H9 (cell line): ENCODE measurements at regions not wholly inside any gene's neighbourhood (a gene's known extent, or its start where the extent isn't known, plus 50 kb on each side); places are given as distances from the start of the nearest gene placed in this dataset.

Experiments
- DNase-seq: peaks from one replicate; pipeline ENCODE4 v3.0.0-alpha.2; 2017
- H2AFZ ChIP-seq: one replicate; pipeline ENCODE4 v1.6.1; 2013; ENCODE audit warnings: mild to moderate bottlenecking, low read length, control low read depth, moderate library complexity
- H2AK5ac ChIP-seq: 2 replicates; pipeline ENCODE4 v1.6.1; 2013; ENCODE audit warnings: low read length, control low read depth, mixed read lengths; ENCODE audit not compliant: insufficient read length
- H2BK120ac ChIP-seq: one replicate; pipeline ENCODE4 v1.6.1; 2013; ENCODE audit warnings: low read depth, mild to moderate bottlenecking, low read length, control low read depth, inconsistent platforms; ENCODE audit not compliant: poor library complexity, severe bottlenecking
- H2BK12ac ChIP-seq: 2 replicates; pipeline ENCODE4 v1.6.1; 2013; ENCODE audit warnings: low read length, control low read depth, mixed read lengths, low read depth; ENCODE audit not compliant: insufficient read length
- H2BK15ac ChIP-seq: 2 replicates; pipeline ENCODE4 v1.6.1; 2013; ENCODE audit warnings: low read depth, low read length, control low read depth
- H2BK20ac ChIP-seq: one replicate; pipeline ENCODE4 v1.6.1; 2013; ENCODE audit warnings: low read depth, mild to moderate bottlenecking, low read length, control low read depth, inconsistent platforms; ENCODE audit not compliant: poor library complexity, severe bottlenecking
- H2BK5ac ChIP-seq: 2 replicates; pipeline ENCODE4 v1.6.1; 2013; ENCODE audit warnings: low read length, control low read depth, mixed read lengths; ENCODE audit not compliant: insufficient read length
- H3K14ac ChIP-seq: 2 replicates; pipeline ENCODE4 v1.6.1; 2013; ENCODE audit warnings: low read length, control low read depth; ENCODE audit not compliant: insufficient read depth
- H3K18ac ChIP-seq: 2 replicates; pipeline ENCODE4 v1.6.1; 2013; ENCODE audit warnings: low read depth, mild to moderate bottlenecking, mixed read lengths, low read length, control low read depth; ENCODE audit not compliant: insufficient read length
- H3K23ac ChIP-seq: 2 replicates; pipeline ENCODE4 v1.6.1; 2013; ENCODE audit warnings: low read length, control low read depth, mixed read lengths, low read depth; ENCODE audit not compliant: insufficient read length
- H3K23me2 ChIP-seq: 2 replicates; pipeline ENCODE4 v1.6.1; 2013; ENCODE audit warnings: low read depth, mild to moderate bottlenecking, mixed read lengths, low read length, control low read depth; ENCODE audit not compliant: insufficient read length, poor library complexity, severe bottlenecking
- H3K27ac ChIP-seq: 2 replicates; pipeline ENCODE4 v1.5.1; 2013; ENCODE audit warnings: low read length, control low read depth, mixed read lengths, low read depth; ENCODE audit not compliant: insufficient read length
- H3K27me3 ChIP-seq: 2 replicates; pipeline ENCODE4 v1.6.1; 2013; ENCODE audit warnings: low read length, control low read depth, inconsistent platforms; ENCODE audit not compliant: insufficient read depth
- H3K4ac ChIP-seq: 2 replicates; pipeline ENCODE4 v1.6.1; 2013; ENCODE audit warnings: low read depth, mild to moderate bottlenecking, control low read depth, inconsistent platforms, low read length, moderate library complexity
- H3K4me1 ChIP-seq: 2 replicates; pipeline ENCODE4 v1.6.1; 2013; ENCODE audit warnings: low read length, control low read depth, inconsistent platforms; ENCODE audit not compliant: insufficient read depth
- H3K4me2 ChIP-seq: 2 replicates; pipeline ENCODE4 v1.6.1; 2013; ENCODE audit warnings: low read length, control low read depth, mixed read lengths; ENCODE audit not compliant: insufficient read length, insufficient read depth
- H3K56ac ChIP-seq: 2 replicates; pipeline ENCODE4 v1.6.1; 2013; ENCODE audit warnings: low read depth, mild to moderate bottlenecking, mixed read lengths, low read length, control low read depth; ENCODE audit not compliant: insufficient read length
- H3K79me1 ChIP-seq: 2 replicates; pipeline ENCODE4 v1.6.1; 2013; ENCODE audit warnings: low read depth, mild to moderate bottlenecking, moderate library complexity, low read length, control low read depth, inconsistent platforms; ENCODE audit not compliant: insufficient read depth, poor library complexity, severe bottlenecking
- H3K79me2 ChIP-seq: 2 replicates; pipeline ENCODE4 v1.6.1; 2013; ENCODE audit warnings: low read length, control low read depth, inconsistent platforms; ENCODE audit not compliant: insufficient read depth
- H3K9ac ChIP-seq: 2 replicates; pipeline ENCODE4 v1.6.1; 2013; ENCODE audit warnings: low read length, control low read depth, mixed read lengths; ENCODE audit not compliant: insufficient read length; ENCODE audit errors: extremely low read depth
- H3K9me3 ChIP-seq: one replicate; pipeline ENCODE4 v1.6.1; 2013; ENCODE audit warnings: low read depth, low read length, inconsistent platforms; ENCODE audit not compliant: control insufficient read depth
- H3T11ph ChIP-seq: one replicate; pipeline ENCODE4 v1.6.1; 2013; ENCODE audit warnings: mild to moderate bottlenecking, low read length, control low read depth, inconsistent platforms
- H4K20me1 ChIP-seq: one replicate; pipeline ENCODE4 v1.6.1; 2013; ENCODE audit not compliant: control insufficient read depth, insufficient read length, insufficient read depth
- H4K5ac ChIP-seq: 2 replicates; pipeline ENCODE4 v1.6.1; 2013; ENCODE audit warnings: low read depth, mild to moderate bottlenecking, mixed read lengths, low read length, control low read depth; ENCODE audit not compliant: insufficient read length
- H4K8ac ChIP-seq: replicated peaks from 2 replicates; pipeline ENCODE4 v1.6.1; 2013; ENCODE audit warnings: low read length, control low read depth, mixed read lengths, low read depth; ENCODE audit not compliant: insufficient read length
- H4K91ac ChIP-seq: 2 replicates; pipeline ENCODE4 v1.6.1; 2013; ENCODE audit warnings: low read depth, mild to moderate bottlenecking, moderate library complexity, mixed read lengths, low read length, control low read depth; ENCODE audit not compliant: insufficient read length
- H3K27ac Mint-ChIP-seq, 3 experiments: 2 replicates in 2 of 3; 3 replicates in 1 of 3; pipeline ENCODE4 v1.8.0; 2020 to 2021; ENCODE audit warnings: mixed read lengths in 3 of 3, mild to moderate bottlenecking in 1 of 3, moderate library complexity in 1 of 3
- H3K27me3 Mint-ChIP-seq: 2 replicates; pipeline ENCODE4 v1.8.0; 2021; ENCODE audit warnings: low read depth, mild to moderate bottlenecking, moderate library complexity, mixed read lengths
- H3K36me3 Mint-ChIP-seq, 3 experiments: 2 replicates in 2 of 3; 3 replicates in 1 of 3; pipeline ENCODE4 v1.8.0; 2020 to 2021; ENCODE audit warnings: low read depth in 3 of 3, mixed read lengths in 3 of 3; ENCODE audit not compliant: insufficient read depth in 1 of 3
- H3K4me1 Mint-ChIP-seq, 2 experiments: 2 replicates each; pipeline ENCODE4 v1.8.0; 2020; ENCODE audit warnings: mixed read lengths in 2 of 2
- H3K4me3 Mint-ChIP-seq, 2 experiments: 2 replicates in 1 of 2; 3 replicates in 1 of 2; pipeline ENCODE4 v1.8.0; 2020 to 2021; ENCODE audit warnings: mild to moderate bottlenecking in 2 of 2, mixed read lengths in 2 of 2, moderate library complexity in 1 of 2
- H3K9me3 Mint-ChIP-seq, 2 experiments: 2 replicates in 1 of 2; 3 replicates in 1 of 2; pipeline ENCODE4 v1.8.0; 2020; ENCODE audit warnings: mild to moderate bottlenecking in 2 of 2, mixed read lengths in 2 of 2, moderate library complexity in 1 of 2
- CTCF ChIP-seq: fragments of 200-600 bp; sonication (generic); conservative IDR thresholded peaks from 3 replicates; pipeline ENCODE4 v1.8.0; 2021; ENCODE audit warnings: antibody characterized with exemption, mild to moderate bottlenecking
- WGBS: extraction: QIAGEN DNeasy Blood & Tissue Kit; methylation state at CpG from one replicate; pipeline ENCODE4 v1.1.7; 2013; ENCODE audit warnings: missing lambda C conversion rate, low lambda C conversion rate, mixed read lengths; ENCODE audit not compliant: insufficient read length; ENCODE audit errors: extremely low coverage; 5-methylcytosine and 5-hydroxymethylcytosine counted together

DNA sequence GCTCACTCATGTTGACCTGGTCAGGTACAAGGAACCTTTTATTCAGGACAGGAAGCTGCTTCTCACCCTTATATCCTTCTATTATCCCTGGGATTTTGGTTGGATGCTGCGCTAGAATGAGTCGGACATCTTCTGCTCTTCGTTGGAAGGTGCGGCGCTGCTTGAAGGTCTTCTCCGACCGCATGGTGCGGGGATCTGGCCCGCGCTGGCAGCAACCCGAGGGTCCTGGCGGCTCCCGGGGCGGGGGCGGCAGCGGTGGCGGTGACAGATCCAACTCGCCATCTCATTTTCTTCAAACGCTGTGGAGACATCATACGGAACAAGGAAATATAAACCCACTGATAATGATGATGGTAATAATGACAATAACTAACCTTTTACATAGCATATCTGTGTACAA, 126.3 kb downstream of the ATXN7L3B start:
- H3K4ac ChIP-seq: no peak overlapping the region
- H3K79me2 ChIP-seq: no peaks in the 10 kb centered on the region
- no peak overlapping the region for H3K4me2 ChIP-seq
- H2BK120ac ChIP-seq: no peak overlapping the region
- no peak overlapping the region for H2BK15ac ChIP-seq
- no peak overlapping the region for H4K8ac ChIP-seq
- no peak overlapping the region for H3K14ac ChIP-seq
- H3K4me1 ChIP-seq: no peaks in the 10 kb centered on the region
- no peak overlapping the region for H4K5ac ChIP-seq
- no CpG with 5 or more reads among the region's 20 CpGs for WGBS
- no peak overlapping the region for H3K23ac ChIP-seq
- Mint-ChIP-seq H3K4me1 (no peaks in the 10 kb centered on the region), H3K27ac (no peak overlapping the region), H3K36me3 (no peaks in the 10 kb centered on the region), H3K9me3 (no peaks in the 10 kb centered on the region; a peak in 1 of 5 replicates), H3K27me3 (no peaks in the 10 kb centered on the region), H3K4me3 (no peak overlapping the region)
- no peak overlapping the region for H2BK12ac ChIP-seq
- no peak overlapping the region for H2AK5ac ChIP-seq
- no peak overlapping the region for H3K9ac ChIP-seq
- H3K27ac ChIP-seq: no peak overlapping the region
- no peaks in the 10 kb centered on the region for H4K20me1 ChIP-seq
- no peak overlapping the region for H2BK20ac ChIP-seq
- no peak overlapping the region for H3K18ac ChIP-seq
- no peaks in the 10 kb centered on the region for H3K9me3 ChIP-seq
- H2BK5ac ChIP-seq: peak overlapping the region; percentile 60
- H2AFZ ChIP-seq: no peak overlapping the region
- no peak overlapping the region for H4K91ac ChIP-seq
- no peak overlapping the region for H3K56ac ChIP-seq
- H3T11ph ChIP-seq: no peak overlapping the region
- H3K23me2 ChIP-seq: no peaks in the 10 kb centered on the region
- no peaks in the 10 kb centered on the region for H3K27me3 ChIP-seq
- DNase-seq: no peak
- TF ChIP-seq CTCF: no peak
- no peaks in the 10 kb centered on the region for H3K79me1 ChIP-seq
